ENCODE measurements at regions not wholly inside any gene's neighbourhood (a gene's known extent, or its start where the extent isn't known, plus 50 kb on each side); places are given as distances from the start of the nearest gene placed in this dataset.
"Not testable (repeated sequence)": the region's sequence is repeated elsewhere in the genome, so short reads cannot be mapped to it uniquely, and the experiment has no call there.

DNA sequence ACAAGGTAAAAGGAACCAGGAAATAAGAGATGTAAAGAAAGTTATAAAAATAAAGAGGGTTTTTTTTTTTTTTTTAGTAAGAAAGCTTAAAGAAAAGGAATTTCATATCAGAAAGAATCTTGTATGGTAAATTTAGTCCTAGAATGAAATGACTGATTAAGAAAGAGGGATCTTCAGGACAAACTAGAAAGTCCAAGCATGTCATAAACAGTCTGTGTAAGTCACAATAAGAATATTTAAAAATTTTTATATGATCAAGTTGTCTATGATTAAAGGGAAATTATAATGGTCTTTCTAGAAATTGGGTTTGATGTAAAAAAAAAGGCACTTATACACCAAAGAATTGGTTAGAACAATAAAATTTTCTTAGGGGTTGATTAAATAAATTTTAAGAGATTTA is 289.5 kb downstream of the XPNPEP1 start:
- no peaks in the 10 kb centered on the region for H3K27me3 ChIP-seq
- DNase-seq, result no peak
- H3K4me3 ChIP-seq, result no peak overlapping the region
- intact Hi-C loops (cut with DNase I; ENCODE audit: low total_unique reads), result no loop called here
- no peaks in the 10 kb centered on the region for H3K9me3 ChIP-seq
- no peak overlapping the region for H3K27ac ChIP-seq
- no peaks in the 10 kb centered on the region for H3K4me1 ChIP-seq
- H3K36me3 ChIP-seq, result no peaks in the 10 kb centered on the region
- TF ChIP-seq CTCF (IDR thresholded peaks at IDR 0.05), result no peak

DNA sequence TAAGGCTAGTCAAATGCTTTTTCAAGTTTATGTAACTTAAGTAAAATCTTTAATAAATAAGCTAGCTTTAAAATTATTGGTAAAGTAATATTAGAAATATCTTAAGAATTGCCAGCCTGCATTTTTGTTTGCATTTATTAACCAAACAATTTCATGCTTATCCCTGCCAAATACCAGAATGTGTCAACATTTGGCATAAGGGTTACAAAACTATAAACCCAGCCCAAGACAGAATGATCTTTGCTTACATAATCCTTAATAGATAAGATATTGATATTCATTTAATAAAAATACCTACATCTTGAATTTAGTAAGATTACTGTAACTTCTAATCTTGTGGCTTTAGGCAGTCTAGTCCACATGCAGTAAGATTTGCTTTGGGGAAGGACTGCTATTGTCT is 290.3 kb downstream of the XPNPEP1 start:
- DNase-seq; H3K4me1 ChIP-seq; H3K4me3 ChIP-seq; H3K27ac ChIP-seq; H3K27me3 ChIP-seq; H3K36me3 ChIP-seq; H3K9me3 ChIP-seq; intact Hi-C loops (cut with DNase I; ENCODE audit: low total_unique reads): not testable (repeated sequence)

- Histone ChIP-seq H3K4me1 (no peaks in the 10 kb centered on the region), H3K4me3 (no peak overlapping the region), H3K27ac (no peak overlapping the region), H3K9me3 (no peaks in the 10 kb centered on the region), H3K27me3 (no peaks in the 10 kb centered on the region), H3K36me3 (no peaks in the 10 kb centered on the region)
- DNase-seq, result no peak
- intact Hi-C loops (cut with DNase I; ENCODE audit: low total_unique reads), result no loop called here
- no peak for TF ChIP-seq CTCF (IDR thresholded peaks at IDR 0.05)
Measured at GRCh38 chr10:109624939-109625338, 298.4 kb downstream of the XPNPEP1 start.

GRCh38 chr10:109622566-109622965 is 300.7 kb downstream of the XPNPEP1 start:
- intact Hi-C loops (cut with DNase I; ENCODE audit: low total_unique reads), result no loop called here
- no peak for DNase-seq
- TF ChIP-seq CTCF (IDR thresholded peaks at IDR 0.05), result no peak
- Histone ChIP-seq H3K36me3 (no peaks in the 10 kb centered on the region), H3K27me3 (no peaks in the 10 kb centered on the region), H3K4me1 (no peaks in the 10 kb centered on the region), H3K27ac (no peak overlapping the region), H3K9me3 (no peaks in the 10 kb centered on the region), H3K4me3 (no peak overlapping the region)

- no peaks in the 10 kb centered on the region for H3K4me1 ChIP-seq
- no peak overlapping the region for H3K27ac ChIP-seq
- intact Hi-C loops (cut with DNase I; ENCODE audit: low total_unique reads), result no loop called here
- H3K27me3 ChIP-seq, result no peaks in the 10 kb centered on the region
- no peak for TF ChIP-seq CTCF (IDR thresholded peaks at IDR 0.05)
- no peak overlapping the region for H3K4me3 ChIP-seq
- DNase-seq, result no peak
- no peaks in the 10 kb centered on the region for H3K9me3 ChIP-seq
- H3K36me3 ChIP-seq, result no peaks in the 10 kb centered on the region
Measured at GRCh38 chr10:109620396-109620795, 302.9 kb downstream of the XPNPEP1 start.

GRCh38 chr10:109619914-109620313 is 303.4 kb downstream of the XPNPEP1 start:
- no peak for TF ChIP-seq CTCF (IDR thresholded peaks at IDR 0.05)
- intact Hi-C loops (cut with DNase I; ENCODE audit: low total_unique reads), result no loop called here
- H3K4me1 ChIP-seq, result no peaks in the 10 kb centered on the region

More at GRCh38 chr10:109619914-109620313, 303.4 kb downstream of the XPNPEP1 start:
- no peak overlapping the region for H3K27ac ChIP-seq
- no peaks in the 10 kb centered on the region for H3K9me3 ChIP-seq
- H3K27me3 ChIP-seq, result no peaks in the 10 kb centered on the region
- DNase-seq, result no peak
- no peaks in the 10 kb centered on the region for H3K36me3 ChIP-seq
- no peak overlapping the region for H3K4me3 ChIP-seq
